AG04450 (cell line): ENCODE measurements at regions not wholly inside any gene's neighbourhood (a gene's known extent, or its start where the extent isn't known, plus 50 kb on each side); places are given as distances from the start of the nearest gene placed in this dataset.

Source experiments
- CTCF ChIA-PET: fragments of 300-600, 350-600 bp; formaldehyde crosslinking; extraction: SDS; loops from one replicate; lab custom pipeline; 2022; ENCODE audit warnings: antibody characterized with exemption, inconsistent platforms; lab: Charles Lee
- POLR2A ChIA-PET: fragments of 350-600 bp; formaldehyde crosslinking; extraction: SDS; loops from one replicate; lab custom pipeline; 2021; ENCODE audit warnings: antibody characterized with exemption, inconsistent platforms; lab: Yijun Ruan, JAX
- DNase-seq: peaks from one replicate; pipeline ENCODE4 v3.0.0-alpha.2; 2011; ENCODE audit warnings: low read depth, low spot score
- H3K27ac ChIP-seq: one replicate; pipeline ENCODE4 v1.5.1; 2012; ENCODE audit warnings: low read depth, low read length, control low read depth
- H3K27me3 ChIP-seq: one replicate; pipeline ENCODE4 v1.6.0; 2012; ENCODE audit warnings: low read length; ENCODE audit not compliant: control insufficient read depth, insufficient read depth
- H3K4me3 ChIP-seq: 2 replicates; pipeline ENCODE4 v1.5.1; 2011; ENCODE audit warnings: mild to moderate bottlenecking, low read depth, low read length, control low read depth
- H3K9me3 ChIP-seq: 2 replicates; pipeline ENCODE4 v1.5.1; 2012; ENCODE audit warnings: low read length; ENCODE audit not compliant: control insufficient read depth, insufficient read depth
- TF ChIP-seq, protein P1 (sequence below): IDR thresholded peaks from 2 replicates; pipeline ENCODE4 v1.5.1; 2011; ENCODE audit warnings: low read depth, low read length, control low read depth, inconsistent platforms

DNA sequence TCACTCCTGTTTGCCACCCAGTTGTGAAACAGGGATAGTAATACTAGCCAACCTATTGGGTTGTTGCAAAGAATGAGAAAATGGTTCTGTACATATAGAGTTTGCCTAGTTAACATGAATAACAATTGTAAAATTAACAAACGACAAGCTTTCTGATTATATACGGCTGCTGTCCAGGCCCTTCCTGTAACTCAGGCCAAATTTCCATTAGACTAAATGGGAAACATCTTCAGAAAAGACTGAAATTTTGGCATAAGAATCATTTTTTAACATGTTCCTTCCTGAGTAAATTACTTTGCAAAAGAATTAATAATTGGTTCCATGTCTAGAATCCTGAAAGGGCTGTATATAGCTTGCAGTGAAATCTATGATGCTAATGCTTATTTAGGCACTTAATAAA lies 117.7 kb upstream of the SATB2 start:
- H3K27ac ChIP-seq = no peak overlapping the region
- DNase-seq = no peak
- no peaks in the 10 kb centered on the region for H3K9me3 ChIP-seq
- H3K27me3 ChIP-seq = no peaks in the 10 kb centered on the region
- CTCF ChIA-PET = no interaction called here
- H3K4me3 ChIP-seq = no peak overlapping the region
- TF ChIP-seq, protein P1, sequence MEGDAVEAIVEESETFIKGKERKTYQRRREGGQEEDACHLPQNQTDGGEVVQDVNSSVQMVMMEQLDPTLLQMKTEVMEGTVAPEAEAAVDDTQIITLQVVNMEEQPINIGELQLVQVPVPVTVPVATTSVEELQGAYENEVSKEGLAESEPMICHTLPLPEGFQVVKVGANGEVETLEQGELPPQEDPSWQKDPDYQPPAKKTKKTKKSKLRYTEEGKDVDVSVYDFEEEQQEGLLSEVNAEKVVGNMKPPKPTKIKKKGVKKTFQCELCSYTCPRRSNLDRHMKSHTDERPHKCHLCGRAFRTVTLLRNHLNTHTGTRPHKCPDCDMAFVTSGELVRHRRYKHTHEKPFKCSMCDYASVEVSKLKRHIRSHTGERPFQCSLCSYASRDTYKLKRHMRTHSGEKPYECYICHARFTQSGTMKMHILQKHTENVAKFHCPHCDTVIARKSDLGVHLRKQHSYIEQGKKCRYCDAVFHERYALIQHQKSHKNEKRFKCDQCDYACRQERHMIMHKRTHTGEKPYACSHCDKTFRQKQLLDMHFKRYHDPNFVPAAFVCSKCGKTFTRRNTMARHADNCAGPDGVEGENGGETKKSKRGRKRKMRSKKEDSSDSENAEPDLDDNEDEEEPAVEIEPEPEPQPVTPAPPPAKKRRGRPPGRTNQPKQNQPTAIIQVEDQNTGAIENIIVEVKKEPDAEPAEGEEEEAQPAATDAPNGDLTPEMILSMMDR = no peak
- POLR2A ChIA-PET = no interaction called here

- H3K9me3 ChIP-seq = no peaks in the 10 kb centered on the region
- H3K27me3 ChIP-seq = no peaks in the 10 kb centered on the region
- TF ChIP-seq, protein P1 = no peak
- H3K27ac ChIP-seq = no peak overlapping the region
- H3K4me3 ChIP-seq = no peak overlapping the region
- ChIA-PET POLR2A (no interaction called here), CTCF (no interaction called here)
- DNase-seq = no peak
Measured at GRCh38 chr2:199572571-199572970, 114.8 kb upstream of the SATB2 start.

DNA sequence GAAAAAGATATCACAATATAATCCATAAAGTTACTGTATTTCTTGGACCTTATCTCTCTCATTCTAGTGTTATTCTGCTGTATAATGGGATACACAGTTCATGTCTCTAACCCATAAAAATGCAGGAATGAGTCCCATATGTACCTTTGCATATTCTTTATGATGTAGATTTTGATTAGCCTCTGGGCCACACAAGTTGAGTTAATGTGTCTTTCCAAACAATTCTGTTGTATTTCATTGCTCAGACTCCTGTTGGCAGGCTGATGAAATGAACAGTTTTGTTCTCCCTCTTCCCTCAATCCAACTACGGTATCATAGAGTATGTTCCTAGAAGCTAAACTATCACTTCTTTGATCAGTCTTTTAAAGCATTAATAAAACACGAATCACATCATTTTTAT lies 113.2 kb upstream of the SATB2 start:
- Histone ChIP-seq H3K9me3 (no peaks in the 10 kb centered on the region), H3K4me3 (no peak overlapping the region), H3K27me3 (no peaks in the 10 kb centered on the region), H3K27ac (no peak overlapping the region)
- ChIA-PET POLR2A (no interaction called here), CTCF (no interaction called here)
- no peak for DNase-seq
- TF ChIP-seq, protein P1 = no peak

GRCh38 chr2:199569336-199569735 lies 111.6 kb upstream of the SATB2 start:
- no peaks in the 10 kb centered on the region for H3K9me3 ChIP-seq
- POLR2A ChIA-PET = no interaction called here
- no peak overlapping the region for H3K27ac ChIP-seq
- DNase-seq = no peak
- CTCF ChIA-PET = interaction anchor here (0.7 kb wide), 1 partner anchor 27 kb away, joined by 4 read pairs; no protein-coding TSS in a partner anchor
- TF ChIP-seq, protein P1 = no peak
- H3K27me3 ChIP-seq = no peaks in the 10 kb centered on the region
- no peak overlapping the region for H3K4me3 ChIP-seq

DNA sequence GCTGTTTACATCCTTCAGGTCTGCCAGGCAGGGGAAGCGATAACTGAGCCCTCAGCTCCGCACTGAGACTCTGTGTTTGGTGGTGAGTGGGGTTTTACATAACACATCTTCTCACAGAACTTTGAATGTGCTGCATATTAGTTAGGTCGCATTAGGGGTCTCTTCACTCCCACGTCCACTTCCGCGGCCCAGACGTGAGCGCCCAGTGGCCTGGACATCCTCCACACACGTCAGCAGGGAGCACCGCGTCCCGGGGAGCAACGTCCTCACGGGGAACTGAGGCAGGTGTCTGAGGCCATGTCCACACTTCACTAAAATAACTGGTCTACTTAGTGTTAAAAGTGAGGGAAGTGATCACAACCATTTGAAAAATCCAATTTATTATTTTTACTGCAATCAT lies 100.4 kb upstream of the SATB2 start:
- H3K27me3 ChIP-seq = no peaks in the 10 kb centered on the region
- POLR2A ChIA-PET = no interaction called here
- CTCF ChIA-PET = no interaction called here

More for the DNA sequence above, 100.4 kb upstream of the SATB2 start:
- Histone ChIP-seq H3K4me3 (no peak overlapping the region), H3K9me3 (no peaks in the 10 kb centered on the region), H3K27ac (no peak overlapping the region)
- DNase-seq = no peak
- TF ChIP-seq, protein P1 = no peak
